ENCODE measurements at regions not wholly inside any gene's neighbourhood (a gene's known extent, or its start where the extent isn't known, plus 50 kb on each side); places are given as distances from the start of the nearest gene placed in this dataset.
A peak's percentile ranks its signal among the peaks of the same experiment; 100 is the strongest.

- DNase-seq: no peak
These were observed 182.0 kb upstream of the HNRNPA3 start for GRCh38 chr2:177030451-177031105.

GRCh38 chr2:177031438-177032180, 181.0 kb upstream of the HNRNPA3 start:
- DNase-seq: no peak

GRCh38 chr2:177036747-177037146, 175.8 kb upstream of the HNRNPA3 start:
- DNase-seq: no peak

- no peak for DNase-seq
These were observed 175.0 kb upstream of the HNRNPA3 start for GRCh38 chr2:177037569-177037968.

- no peak for DNase-seq
These were observed 173.7 kb upstream of the HNRNPA3 start for GRCh38 chr2:177038787-177039484.

GRCh38 chr2:177042311-177042710, 170.3 kb upstream of the HNRNPA3 start:
- DNase-seq: no peak

GRCh38 chr2:177044671-177045070, 167.9 kb upstream of the HNRNPA3 start:
- DNase-seq: no peak

GRCh38 chr2:177048981-177049380, 163.6 kb upstream of the HNRNPA3 start:
- DNase-seq: no peak

- DNase-seq: no peak
These were observed 161.3 kb upstream of the HNRNPA3 start for GRCh38 chr2:177051278-177051677.

GRCh38 chr2:177052471-177052870, 160.1 kb upstream of the HNRNPA3 start:
- DNase-seq: no peak

GRCh38 chr2:177053038-177053437, 159.6 kb upstream of the HNRNPA3 start:
- DNase-seq: no peak

GRCh38 chr2:177053716-177054115, 158.9 kb upstream of the HNRNPA3 start:
- peak; percentile 34 for DNase-seq

GRCh38 chr2:177056481-177056929, 156.1 kb upstream of the HNRNPA3 start:
- DNase-seq: peak; percentile 26

GRCh38 chr2:177058747-177059146, 153.8 kb upstream of the HNRNPA3 start:
- no peak for DNase-seq

- peak; percentile 13 for DNase-seq
These were observed 153.3 kb upstream of the HNRNPA3 start for GRCh38 chr2:177059293-177059692.

- DNase-seq: no peak
These were observed 149.3 kb upstream of the HNRNPA3 start for GRCh38 chr2:177063331-177063730.

- no peak for DNase-seq
These were observed 148.2 kb upstream of the HNRNPA3 start for GRCh38 chr2:177064422-177064821.

- no peak for DNase-seq
These were observed 143.6 kb upstream of the HNRNPA3 start for GRCh38 chr2:177068967-177069366.

- DNase-seq: no peak
These were observed 140.5 kb upstream of the HNRNPA3 start for GRCh38 chr2:177072090-177072489.

- DNase-seq: no peak
These were observed 139.0 kb upstream of the HNRNPA3 start for GRCh38 chr2:177073611-177074010.

GRCh38 chr2:177074099-177074710, 138.4 kb upstream of the HNRNPA3 start:
- DNase-seq: no peak

GRCh38 chr2:177075254-177075653, 137.3 kb upstream of the HNRNPA3 start:
- no peak for DNase-seq

- DNase-seq: no peak
These were observed 135.9 kb upstream of the HNRNPA3 start for GRCh38 chr2:177076636-177077179.
